Vagina (tissue), 2 donors: ENCODE measurements at regions not wholly inside any gene's neighbourhood (a gene's known extent, or its start where the extent isn't known, plus 50 kb on each side); places are given as distances from the start of the nearest gene placed in this dataset.

Experiments used
- CTCF ChIP-seq, 3 experiments: fragments of 450-650 bp in 2 of 3; fragments of 200-600 bp in 1 of 3; sonication (generic) in 1 of 3; IDR thresholded peaks; one replicate each; pipeline ENCODE4 v1.5.1; 2017 to 2019; ENCODE audit warnings: antibody characterized with exemption in 3 of 3, mild to moderate bottlenecking in 2 of 3, moderate library complexity in 2 of 3
- POLR2A ChIP-seq, 2 donors: fragments of 450-650 bp; IDR thresholded peaks; one replicate each; pipeline ENCODE4 v1.6.1; 2017; ENCODE audit warnings: antibody characterized with exemption in 2 of 2, mild to moderate bottlenecking in 2 of 2, moderate library complexity in 2 of 2
- POLR2AphosphoS5 ChIP-seq, 2 donors: sonication (generic); formaldehyde crosslinking; IDR thresholded peaks; one replicate each; pipeline ENCODE4 v1.9.0; 2017; ENCODE audit warnings: antibody characterized with exemption in 2 of 2, mild to moderate bottlenecking in 2 of 2, low read depth in 1 of 2; ENCODE audit not compliant: insufficient read depth in 1 of 2

GRCh38 chr1:185377831-185378230 is 60.8 kb upstream of the IVNS1ABP start:
- no peak for TF ChIP-seq CTCF (IDR thresholded peaks at IDR 0.05)
- TF ChIP-seq POLR2AphosphoS5 (IDR thresholded peaks at IDR 0.05; ENCODE audit: insufficient read depth in 1 of 2, low read depth in 1 of 2), result no peak
- no peak for TF ChIP-seq POLR2A (IDR thresholded peaks at IDR 0.05)
